DMS114 treated with DMSO at 0.1 percent for 48 hours (cell line): ENCODE measurements at regions not wholly inside any gene's neighbourhood (a gene's known extent, or its start where the extent isn't known, plus 50 kb on each side); places are given as distances from the start of the nearest gene placed in this dataset.

Experiments
- DNase-seq: peaks from one replicate; lab custom pipeline; 2025; ENCODE audit not compliant: unreplicated experiment; lab: John Stamatoyannopoulos, UW

DNA sequence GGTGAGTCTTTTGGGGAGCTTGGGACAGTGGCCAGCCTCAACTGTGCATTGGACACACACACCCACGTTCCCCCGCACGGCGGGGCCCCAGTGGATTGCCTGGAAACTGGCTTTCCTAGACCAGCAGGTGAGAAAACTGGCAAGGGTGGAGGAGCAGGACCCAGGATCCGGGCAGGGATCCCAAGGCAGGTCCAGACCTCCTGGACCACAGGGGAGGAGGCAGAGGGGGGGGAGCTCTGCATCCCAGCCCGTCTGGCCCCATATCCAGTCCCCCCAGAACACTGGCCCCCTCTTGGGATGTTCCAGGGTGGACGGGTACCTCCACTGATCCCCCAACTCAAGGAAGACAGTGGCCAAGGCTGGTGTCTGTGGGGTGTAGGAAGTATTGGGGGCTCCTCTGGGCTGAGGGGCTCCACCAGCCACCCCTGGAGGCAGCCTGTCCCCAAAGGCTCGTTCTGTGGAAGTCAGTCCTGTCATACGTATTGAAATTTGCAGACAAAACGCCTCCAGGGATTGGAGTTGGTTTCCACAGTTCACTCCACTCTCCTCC, 89.3 kb upstream of the LINC01488 start:
- DNase-seq, result no peak

DNA sequence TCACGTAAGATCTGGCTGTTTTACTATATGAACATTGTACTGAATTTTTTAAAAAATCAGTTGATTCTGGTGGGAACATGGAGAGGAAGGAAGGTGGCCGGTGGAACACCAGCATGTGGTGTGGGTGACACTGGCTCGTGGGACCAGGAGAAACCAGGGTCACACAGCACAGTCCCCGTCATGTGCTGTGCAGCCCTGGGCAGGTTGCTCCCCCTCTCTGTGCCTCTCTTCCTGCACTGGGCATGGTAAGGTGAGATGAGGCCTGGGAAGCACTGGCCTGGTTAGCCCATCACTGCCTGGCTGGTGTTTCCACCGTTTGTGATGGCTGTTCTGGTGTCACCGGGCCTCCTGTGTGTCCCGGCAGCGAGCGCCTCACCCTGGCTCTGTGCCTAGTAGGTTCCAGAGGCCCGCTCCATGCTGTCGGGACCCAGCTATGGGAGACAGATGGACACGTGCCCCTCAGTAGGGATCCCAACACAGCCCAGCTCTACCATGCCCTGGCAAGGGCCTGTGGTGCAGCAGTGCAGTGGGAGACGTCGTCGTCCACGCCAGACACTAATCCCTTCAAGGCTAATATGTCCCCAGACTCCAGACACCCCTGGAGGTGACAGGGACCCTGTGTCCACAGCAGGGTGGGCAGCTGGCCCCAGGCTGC, 88.2 kb upstream of the LINC01488 start:
- no peak for DNase-seq

DNA sequence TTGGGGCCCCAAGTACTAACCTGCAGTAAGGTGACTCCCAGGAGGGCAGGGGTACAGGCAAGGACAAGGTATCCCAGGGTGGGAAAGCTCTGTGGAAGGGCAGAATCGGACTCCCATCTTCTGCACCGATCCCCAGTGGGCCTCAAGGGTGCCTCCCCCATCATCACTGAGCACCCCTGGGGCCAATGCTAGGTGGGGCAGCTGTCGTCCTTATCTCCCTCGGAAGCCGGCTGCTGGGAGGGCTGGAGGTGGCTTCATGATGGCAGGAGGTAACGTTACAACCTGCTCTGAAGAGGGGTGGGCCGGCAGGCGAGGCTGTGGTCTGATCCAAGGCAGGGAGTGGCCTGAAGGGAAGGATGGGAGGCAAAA, 87.6 kb upstream of the LINC01488 start:
- no peak for DNase-seq

DNA sequence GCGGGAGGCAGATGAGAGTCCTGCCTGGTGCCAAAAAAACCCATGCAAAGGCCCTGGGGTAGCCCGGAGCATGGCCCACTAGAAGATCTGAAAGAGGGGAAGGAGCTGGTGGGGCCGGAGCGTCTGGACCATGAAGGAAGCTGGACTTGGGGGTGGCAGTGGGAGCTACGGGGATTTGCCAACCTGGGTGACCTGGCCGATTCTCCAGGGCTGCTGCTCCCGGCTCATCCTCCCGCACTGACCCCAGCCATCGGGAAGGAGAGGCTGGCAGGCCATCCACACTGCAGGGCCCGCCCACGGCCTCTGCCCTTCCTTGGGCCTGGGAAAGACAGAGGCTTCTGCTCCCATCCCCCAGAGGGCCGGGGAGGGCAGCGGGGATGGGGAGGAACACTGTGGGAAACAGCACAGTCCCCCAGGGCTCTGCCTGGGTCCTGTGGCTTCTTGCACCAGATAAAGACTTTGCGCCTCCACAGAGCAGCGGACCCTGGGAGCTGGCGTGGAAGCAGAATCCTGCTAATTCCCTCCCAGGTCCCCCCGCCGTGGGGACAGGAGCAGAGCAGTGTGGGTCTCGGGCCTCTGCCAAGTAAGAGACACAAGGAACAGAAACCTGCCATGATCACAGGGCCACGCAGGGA, 87.1 kb upstream of the LINC01488 start:
- no peak for DNase-seq

DNA sequence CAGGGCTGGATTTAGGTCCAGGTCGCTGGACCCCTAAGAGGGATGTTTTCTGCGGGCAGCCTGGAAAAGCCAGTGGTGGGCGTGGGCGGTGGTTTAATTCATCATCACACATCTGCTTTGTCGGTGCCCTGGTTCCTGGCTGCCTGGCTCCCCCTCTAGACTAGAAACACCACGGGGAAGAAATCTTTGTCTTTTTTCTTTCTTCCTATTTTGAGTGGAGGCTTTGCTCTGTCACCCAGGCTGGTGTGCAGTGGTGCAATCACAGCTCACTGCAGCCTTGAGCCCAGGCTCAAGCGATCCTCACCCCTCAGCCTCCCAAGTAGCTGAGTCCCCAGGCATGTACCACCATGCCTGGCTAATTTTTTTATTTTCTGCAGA, 86.6 kb upstream of the LINC01488 start:
- no peak for DNase-seq

DNA sequence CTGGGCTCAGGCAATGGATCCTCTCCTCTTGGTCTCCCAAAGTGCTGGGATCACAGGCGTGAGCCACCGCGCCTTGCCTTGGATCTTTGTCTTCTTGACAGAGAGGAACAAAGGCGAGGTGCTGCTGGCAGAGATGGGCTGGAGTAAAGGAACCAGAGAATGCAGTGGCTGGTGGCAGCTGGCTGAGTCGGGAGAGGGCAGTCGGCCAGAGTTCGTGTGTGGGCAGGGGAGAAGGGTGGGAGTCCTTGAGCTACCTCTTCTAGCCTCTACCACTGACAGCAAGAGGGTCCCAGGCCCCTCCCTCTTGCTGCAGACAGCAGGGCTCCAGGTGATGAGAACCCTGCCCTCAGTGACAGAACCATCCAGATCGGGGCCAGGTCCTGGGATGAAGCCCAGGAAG, 86.2 kb upstream of the LINC01488 start:
- no peak for DNase-seq

DNA sequence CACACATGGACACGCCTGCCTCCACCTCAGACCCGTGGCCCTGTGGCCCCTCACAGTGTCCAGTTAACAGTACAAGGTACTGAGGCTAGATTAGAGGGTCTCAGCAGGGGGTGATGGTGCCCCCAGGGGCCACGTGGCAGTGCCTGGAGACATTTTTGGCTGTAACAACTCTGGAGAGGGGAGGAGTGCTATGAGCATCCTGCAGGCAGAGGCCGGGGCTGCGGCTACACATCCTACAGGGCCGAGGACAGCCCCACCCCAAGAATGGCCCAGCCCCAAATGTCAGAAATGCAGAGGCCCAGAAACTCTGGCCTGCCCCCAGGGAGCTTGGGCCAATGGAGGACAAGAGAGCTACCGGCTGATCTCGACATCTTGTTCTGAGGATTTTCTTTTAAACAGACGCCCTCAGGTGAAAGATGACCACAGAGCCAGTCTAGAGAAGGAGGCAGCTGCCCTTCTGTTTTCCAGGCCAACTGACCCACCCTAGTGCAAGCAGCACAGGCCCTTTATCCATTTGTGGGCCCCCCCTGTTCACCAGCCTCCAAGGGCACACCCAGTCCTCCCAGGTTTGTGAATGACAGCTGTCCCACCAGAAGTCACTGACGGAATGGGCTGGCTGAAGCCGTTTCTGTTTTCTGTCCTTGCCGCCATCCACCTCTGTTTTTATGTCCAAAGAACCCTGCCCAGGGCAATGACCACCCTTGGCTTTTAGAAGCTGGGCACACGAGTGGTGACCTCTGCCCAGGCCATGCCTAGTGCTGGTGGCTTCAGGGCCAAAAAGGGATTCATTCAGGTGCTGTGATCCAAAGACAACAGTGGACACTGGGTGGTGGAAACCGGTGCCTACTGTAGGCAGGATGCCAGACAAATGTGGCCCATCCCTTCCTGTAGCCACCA, 85.2 kb upstream of the LINC01488 start:
- DNase-seq, result no peak

DNA sequence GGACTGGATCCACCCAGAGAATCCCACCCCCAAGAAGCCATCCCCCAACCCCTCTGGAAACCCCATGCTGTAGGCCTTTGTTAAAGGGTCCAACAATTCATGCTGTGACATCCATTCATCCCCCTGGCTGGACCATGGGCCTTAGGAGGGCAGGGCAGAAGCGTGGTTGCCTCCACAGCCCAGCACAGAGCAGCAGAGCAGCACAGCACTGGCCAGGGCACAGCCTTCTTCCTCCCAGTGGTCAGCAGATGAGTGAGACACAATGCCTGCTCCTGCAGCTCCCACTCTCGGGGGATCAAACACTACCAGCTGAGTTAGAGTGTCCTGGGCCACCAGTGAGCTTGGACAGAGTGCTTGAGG, 84.5 kb upstream of the LINC01488 start:
- no peak for DNase-seq

DNA sequence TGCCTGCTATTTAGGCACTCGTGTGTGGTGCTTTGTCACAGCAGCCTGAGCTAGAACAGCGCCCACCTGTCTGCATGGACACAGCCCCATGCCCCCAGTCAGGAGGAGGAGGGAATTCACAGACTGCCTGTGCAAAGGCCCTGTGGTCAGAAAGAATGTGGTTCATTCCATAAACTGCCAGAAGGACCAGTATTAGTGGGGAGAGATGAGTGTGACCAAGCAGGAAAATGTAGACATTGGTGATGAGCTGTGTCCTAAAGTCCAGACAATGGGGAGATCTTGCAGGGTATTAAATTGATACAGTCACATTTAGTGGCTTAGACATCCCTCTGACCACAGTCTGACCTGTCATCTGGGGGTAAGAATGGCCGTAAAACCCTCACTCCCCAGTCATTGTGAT, 83.7 kb upstream of the LINC01488 start:
- DNase-seq, result no peak

DNA sequence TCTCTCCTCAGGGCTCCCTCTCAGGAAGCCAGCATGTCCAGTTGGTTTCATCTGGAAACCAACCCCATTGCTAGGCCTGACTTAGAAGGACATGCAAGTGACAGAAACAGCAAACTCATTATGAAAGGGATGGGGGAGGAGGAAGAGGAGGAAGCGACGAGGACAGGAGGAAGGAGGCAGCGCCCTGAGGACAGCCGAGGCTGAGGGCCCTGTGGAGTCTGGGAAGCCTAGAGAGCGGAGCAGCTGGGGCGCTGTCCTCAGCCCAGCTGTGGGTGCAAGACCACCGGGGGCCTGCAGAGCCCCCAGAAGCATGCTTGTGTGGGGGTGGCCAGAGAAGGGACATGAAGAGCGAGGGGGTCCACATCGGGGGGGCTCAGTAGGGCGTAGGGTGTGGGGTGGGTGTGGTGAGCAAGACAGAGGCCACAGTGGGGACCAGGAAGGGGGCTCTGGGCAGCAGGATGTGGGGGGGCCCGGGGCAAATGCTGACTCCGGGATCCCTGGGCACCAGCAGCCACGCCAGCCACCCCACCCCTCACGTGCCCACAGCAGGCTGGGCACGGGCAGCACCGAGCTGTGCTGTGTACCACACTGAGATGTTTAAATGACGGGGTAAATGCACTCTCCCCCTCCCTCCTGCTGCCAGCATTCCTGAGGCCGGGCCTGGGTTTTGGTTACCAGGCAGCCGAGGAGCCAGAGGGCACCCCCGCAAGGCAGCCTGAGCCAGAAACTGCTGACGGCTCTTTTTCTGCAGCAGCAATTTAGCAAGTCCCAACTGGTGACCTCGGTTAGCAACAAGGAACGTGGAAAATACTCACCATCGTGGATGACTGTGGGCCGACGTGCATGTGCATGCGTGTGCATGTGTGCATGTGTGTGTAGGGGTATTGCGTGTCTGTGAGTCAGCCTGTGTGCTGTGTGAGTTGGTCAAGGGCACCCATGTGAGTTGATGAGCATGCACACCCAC, 82.7 kb upstream of the LINC01488 start:
- no peak for DNase-seq

DNA sequence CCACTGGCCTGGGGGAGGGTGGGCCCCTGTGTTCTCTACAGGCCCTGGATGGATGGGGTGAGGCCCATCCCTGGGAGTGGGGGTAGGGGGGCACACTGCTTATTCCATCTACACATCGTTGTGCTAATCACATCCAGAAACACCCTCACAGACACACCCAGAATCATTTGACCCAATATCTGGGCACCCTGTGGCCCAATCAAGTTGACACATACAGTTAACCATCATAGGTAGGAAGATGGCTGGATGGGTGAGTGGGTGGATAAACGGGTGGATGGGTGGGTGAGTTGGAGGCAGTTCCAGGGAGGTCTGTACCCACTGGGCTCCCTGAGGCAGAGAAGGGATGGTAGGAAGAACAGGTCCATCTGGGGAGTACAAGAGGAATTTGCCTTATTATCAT, 81.3 kb upstream of the LINC01488 start:
- no peak for DNase-seq

DNA sequence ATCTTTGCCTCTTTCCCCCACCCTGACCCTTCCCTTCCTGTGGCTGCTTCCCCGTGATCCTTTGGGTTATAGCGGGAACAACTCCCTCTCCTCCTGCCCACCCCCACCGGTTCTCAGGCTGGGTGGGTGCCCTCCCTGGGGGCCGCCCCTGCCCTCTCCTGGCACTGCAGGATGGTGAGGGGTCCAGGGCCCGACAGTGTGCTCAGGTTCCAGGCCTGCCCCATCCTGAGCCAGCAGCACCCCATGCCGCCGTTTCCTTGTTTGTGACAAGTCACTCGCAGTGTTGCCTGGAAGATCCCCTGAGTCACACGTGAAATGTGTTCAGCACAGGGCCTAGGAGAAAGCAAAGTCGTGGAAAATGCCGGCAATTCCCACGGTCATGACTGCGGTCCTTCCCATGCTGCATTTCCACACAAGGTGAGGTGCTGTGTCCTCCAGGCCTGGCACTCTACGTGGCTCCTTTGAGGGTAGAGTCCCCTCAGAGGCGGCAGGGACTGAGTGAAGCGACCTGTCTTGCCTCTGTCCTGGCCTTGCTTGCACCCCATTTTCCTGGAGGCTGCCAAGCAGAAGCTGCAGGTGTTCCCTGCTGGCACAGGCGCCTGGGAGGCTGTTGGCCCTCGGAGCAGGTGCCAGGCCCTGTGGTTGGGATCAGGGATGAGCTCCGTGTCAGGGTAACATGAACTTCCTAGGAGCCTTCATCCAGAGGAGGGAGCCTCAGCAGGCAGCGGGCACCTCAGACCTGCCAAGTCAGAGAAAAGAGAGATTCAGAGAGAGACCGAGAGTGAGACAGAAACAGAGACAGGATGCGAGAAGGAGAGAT, 80.5 kb upstream of the LINC01488 start:
- DNase-seq, result no peak

DNA sequence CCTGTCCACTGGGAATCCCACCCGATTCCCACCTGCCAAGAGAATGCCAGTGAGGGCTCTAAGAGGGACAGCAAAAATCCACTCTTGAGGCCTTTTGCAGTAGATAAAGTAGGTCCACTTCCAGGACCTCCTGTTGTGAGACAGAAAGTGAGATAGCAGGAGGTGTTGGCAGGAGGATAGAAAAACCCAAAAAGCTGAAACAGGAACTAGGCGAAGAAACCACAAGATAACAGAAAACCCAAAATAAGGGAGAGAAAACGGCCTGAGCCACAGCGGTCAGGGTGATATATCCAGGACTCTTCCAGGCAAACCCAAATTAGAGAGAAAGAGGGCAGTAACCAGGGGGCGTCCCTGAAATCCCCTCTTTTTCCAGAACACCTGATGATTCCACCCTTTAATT, 79.7 kb upstream of the LINC01488 start:
- DNase-seq, result no peak

DNA sequence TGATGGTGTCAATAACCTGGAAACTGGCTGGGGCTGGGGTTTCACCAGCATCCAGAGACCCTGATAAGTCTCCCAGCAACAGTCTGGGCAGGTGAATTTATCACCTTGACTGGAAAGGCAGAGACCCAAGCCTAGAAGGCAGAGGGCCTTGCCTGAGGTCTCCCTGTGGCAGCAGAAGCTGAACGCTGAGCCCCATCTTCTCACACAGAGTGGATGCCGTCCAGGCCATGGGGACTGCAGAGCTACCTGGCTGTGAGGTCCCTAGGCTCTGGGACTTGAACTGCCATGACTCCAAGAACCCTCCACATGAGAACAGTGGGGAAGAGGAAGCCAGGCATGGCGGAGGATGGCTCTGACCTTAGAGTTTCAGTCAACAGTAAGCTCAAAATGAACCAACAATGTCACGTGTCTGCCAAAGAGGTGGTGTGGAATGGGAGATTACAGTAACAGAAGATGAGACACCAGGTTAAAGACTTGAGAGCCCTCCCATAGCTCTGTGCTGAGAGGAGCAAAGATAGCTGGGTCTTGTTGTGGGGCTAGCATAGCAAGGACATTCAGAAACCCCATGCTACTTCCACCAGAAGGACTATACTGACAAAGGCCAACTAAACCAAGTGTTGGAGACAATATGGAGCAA, 79.1 kb upstream of the LINC01488 start:
- DNase-seq, result no peak

DNA sequence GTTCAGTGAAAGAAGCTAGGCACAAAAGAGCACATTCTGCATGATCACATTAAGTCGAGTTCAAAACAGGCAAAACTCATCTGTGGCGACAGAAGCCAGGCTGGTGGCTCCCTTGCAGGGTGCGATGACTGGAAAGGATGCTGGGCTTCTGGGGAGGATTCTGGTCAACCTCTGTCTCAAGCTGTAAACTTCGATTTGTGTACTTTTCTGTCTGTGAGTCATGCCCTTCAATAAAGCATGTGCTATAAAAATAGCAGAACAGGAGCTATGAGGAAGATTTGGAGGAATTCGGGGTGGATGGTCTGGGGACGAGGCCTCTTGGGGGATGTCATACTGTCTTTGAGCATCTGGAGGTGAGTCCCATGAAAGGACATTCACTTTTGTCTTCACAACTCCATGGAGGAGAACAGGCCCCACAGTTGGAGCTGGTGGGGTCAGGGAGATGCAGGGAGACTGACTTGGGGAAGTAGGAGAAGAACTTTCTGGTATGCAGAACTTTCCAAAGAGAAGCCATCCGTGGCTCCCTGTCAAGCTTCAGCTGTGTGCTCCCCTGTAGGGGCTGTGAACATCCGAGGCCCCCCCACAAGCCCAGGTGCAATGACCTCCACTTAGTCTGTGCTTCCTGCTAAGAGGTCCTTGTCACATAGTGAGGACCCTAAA, 77.8 kb upstream of the LINC01488 start:
- no peak for DNase-seq

DNA sequence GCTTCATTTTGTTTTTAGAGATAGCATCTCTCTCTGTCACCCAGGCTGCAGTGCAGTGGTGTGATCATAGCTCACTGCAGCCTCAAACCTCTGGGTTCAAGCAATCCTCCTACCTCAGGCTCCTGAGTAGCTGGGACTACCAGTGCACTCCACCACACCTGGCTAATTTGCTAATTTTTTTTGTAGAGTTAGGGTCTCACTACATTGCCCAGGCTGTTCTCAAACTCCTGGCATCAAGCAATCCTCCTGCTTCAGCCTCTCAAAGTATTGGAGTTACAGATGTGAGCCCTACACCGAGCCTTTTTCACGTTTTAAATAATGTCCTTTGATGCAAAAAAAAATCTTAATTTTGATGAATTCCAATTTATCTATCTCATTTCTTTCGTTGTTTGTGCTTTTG, 75.4 kb upstream of the LINC01488 start:
- DNase-seq, result no peak

DNA sequence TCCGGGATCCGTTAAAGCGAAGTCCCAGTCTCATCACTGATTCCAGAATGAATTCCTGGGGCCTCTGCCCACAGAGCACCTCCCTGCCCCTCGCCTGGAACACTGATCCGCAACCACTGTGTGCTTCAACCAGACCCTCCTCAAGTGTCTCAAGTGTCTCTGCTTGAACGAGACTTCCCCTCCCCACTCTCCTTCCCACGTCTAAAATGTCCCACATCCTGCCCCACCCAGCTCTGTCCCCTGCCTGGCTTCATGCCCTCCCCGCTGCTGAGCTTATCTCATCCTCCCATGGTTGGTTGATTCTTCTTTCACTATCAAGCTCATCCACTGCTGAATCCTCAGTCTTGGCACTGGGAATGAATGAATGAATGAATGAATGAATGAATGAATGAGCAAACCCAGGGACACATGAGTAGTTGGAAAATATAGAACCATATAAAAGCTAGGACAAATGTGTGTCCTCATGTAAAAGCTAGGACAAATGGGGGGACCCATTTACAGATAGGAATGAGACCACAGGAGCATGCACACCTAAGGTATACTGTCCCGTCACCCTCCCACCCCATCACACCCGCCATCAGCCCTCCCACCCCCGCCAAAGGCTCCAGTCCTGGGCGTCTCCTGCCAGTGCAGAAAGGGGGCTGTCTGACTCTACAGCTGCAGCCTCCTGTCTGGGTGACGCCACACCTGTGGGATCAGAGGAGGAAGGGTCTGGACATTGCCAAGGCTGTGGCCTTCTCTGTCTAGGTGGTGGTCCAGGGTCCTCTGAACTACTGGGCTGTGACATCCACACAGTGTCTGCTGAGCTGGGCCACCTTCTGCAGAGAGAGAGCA, 71.4 kb upstream of the LINC01488 start:
- no peak for DNase-seq

DNA sequence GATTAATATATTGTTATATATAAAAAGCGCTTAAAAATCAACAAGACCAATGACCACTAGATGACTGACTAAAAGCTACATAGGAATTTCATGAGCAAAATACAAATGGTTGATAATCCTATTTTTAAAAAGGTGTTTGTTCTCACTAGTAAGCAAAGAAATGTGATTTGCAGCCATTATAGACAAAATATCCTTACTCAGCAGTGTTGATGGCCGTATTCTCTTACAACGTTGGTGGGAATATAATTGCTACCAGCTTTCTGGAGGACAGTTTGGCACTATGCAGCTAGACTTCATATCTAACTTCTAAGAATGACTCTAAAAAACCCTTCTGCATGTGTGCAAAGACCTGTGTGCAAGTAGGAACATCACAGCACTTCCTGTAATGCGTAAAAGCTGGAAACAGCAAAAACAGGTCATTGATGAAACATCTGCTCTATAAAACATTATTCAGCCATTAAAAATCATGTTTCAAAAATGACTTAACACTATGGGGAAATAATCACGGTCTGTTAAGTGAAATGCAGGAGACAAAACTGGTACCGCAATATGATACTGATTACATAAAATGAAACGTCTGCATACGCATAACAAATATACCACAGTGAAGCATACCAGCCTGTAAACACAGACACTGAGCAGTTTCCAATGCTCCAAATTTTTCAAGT, 70.1 kb upstream of the LINC01488 start:
- DNase-seq, result no peak
